ENCODE measurements at regions not wholly inside any gene's neighbourhood (a gene's known extent, or its start where the extent isn't known, plus 50 kb on each side); places are given as distances from the start of the nearest gene placed in this dataset.

DNA sequence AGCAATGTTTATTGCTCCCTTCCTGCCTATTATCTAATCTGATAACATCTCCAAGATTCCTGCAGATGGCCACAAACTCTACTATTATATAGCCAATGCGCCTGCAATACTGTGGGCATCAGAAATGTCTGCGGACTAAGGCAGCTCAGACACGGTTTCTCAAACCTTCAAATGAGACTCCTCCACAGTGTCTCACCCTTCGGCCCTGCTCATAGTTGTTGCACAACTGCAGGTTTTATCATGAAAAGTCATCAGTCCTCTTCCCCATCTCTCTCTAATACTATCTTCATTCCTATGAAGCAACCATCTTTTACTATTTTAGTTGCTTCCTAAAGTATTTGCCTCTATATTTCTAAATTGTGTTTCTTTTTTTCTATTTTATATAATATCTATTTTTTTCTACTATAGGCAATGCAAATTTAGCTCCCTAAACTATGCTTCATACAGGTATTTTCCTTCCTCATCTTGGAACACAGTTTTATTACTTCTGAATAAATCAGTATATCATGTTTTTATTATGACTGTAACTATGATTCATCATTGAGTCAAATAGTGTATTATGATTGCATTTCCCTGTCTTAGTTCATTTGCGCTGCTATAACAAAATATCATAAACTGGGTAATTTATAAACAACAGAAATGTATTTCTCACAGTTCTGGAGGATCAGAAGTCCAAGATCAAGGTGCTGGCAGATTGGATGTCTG is 129.7 kb upstream of the EDNRA start:
- TF ChIP-seq, protein P1, sequence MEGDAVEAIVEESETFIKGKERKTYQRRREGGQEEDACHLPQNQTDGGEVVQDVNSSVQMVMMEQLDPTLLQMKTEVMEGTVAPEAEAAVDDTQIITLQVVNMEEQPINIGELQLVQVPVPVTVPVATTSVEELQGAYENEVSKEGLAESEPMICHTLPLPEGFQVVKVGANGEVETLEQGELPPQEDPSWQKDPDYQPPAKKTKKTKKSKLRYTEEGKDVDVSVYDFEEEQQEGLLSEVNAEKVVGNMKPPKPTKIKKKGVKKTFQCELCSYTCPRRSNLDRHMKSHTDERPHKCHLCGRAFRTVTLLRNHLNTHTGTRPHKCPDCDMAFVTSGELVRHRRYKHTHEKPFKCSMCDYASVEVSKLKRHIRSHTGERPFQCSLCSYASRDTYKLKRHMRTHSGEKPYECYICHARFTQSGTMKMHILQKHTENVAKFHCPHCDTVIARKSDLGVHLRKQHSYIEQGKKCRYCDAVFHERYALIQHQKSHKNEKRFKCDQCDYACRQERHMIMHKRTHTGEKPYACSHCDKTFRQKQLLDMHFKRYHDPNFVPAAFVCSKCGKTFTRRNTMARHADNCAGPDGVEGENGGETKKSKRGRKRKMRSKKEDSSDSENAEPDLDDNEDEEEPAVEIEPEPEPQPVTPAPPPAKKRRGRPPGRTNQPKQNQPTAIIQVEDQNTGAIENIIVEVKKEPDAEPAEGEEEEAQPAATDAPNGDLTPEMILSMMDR (IDR thresholded peaks at IDR 0.05; ENCODE audit: poor library complexity) = no peak
- TF ChIP-seq EZH2 (IDR thresholded peaks at IDR 0.05; ENCODE audit: borderline replicate concordance) = no peak
